Astrocyte (in vitro differentiated cells and primary cell): ENCODE measurements at regions not wholly inside any gene's neighbourhood (a gene's known extent, or its start where the extent isn't known, plus 50 kb on each side); places are given as distances from the start of the nearest gene placed in this dataset.

Experiments used
- DNase-seq: peaks from one replicate; pipeline ENCODE4 v3.0.0-alpha.2; 2010; ENCODE audit warnings: low read depth
- FAIRE-seq: peaks from 2 replicates; lab custom pipeline; 2011; peaks lifted over from hg19 to GRCh38; lab: Jason Lieb, UNC
- H2AFZ ChIP-seq: 2 replicates; pipeline ENCODE4 v1.6.0; 2012; ENCODE audit warnings: low read depth, low read length, inconsistent platforms
- H3K27ac ChIP-seq: 2 replicates; pipeline ENCODE4 v1.5.1; 2011; ENCODE audit warnings: low read depth, low read length, inconsistent platforms
- H3K27me3 ChIP-seq: 2 replicates; pipeline ENCODE4 v1.6.0; 2011; ENCODE audit warnings: low read length, inconsistent platforms; ENCODE audit not compliant: insufficient read depth
- H3K36me3 ChIP-seq: 2 replicates; pipeline ENCODE4 v1.5.1; 2011; ENCODE audit warnings: low read length, inconsistent platforms; ENCODE audit not compliant: insufficient read depth
- H3K4me1 ChIP-seq: 2 replicates; pipeline ENCODE4 v1.5.1; 2011; ENCODE audit warnings: low read length, inconsistent platforms; ENCODE audit not compliant: insufficient read depth
- H3K4me2 ChIP-seq: 2 replicates; pipeline ENCODE4 v1.6.0; 2012; ENCODE audit warnings: low read length, inconsistent platforms
- H3K4me3 ChIP-seq: 2 replicates; pipeline ENCODE4 v1.5.1; 2011; ENCODE audit warnings: low read depth, mild to moderate bottlenecking, low read length, inconsistent platforms; ENCODE audit not compliant: insufficient read depth
- H3K79me2 ChIP-seq: 2 replicates; pipeline ENCODE4 v1.6.0; 2012; ENCODE audit warnings: mild to moderate bottlenecking, low read length, inconsistent platforms; ENCODE audit not compliant: insufficient read depth
- H3K9ac ChIP-seq: 2 replicates; pipeline ENCODE4 v1.6.0; 2012; ENCODE audit warnings: mild to moderate bottlenecking, low read length, inconsistent platforms
- H3K9me3 ChIP-seq: 2 replicates; pipeline ENCODE4 v1.5.1; 2012; ENCODE audit warnings: low read depth, mild to moderate bottlenecking, low read length, inconsistent platforms; ENCODE audit not compliant: insufficient read depth
- H4K20me1 ChIP-seq: 2 replicates; pipeline ENCODE4 v1.6.0; 2012; ENCODE audit warnings: low read length, inconsistent platforms; ENCODE audit not compliant: insufficient read depth
- H3K27ac Mint-ChIP-seq: one replicate; pipeline ENCODE4 v1.8.0; 2021; ENCODE audit warnings: mild to moderate bottlenecking, mixed read lengths; ENCODE audit not compliant: unreplicated experiment
- H3K27me3 Mint-ChIP-seq: one replicate; pipeline ENCODE4 v1.8.0; 2021; ENCODE audit warnings: low read depth, mixed read lengths; ENCODE audit not compliant: unreplicated experiment
- H3K36me3 Mint-ChIP-seq: one replicate; pipeline ENCODE4 v1.8.0; 2021; ENCODE audit warnings: low read depth, mixed read lengths; ENCODE audit not compliant: unreplicated experiment
- H3K4me1 Mint-ChIP-seq: one replicate; pipeline ENCODE4 v1.8.0; 2021; ENCODE audit warnings: low read depth, mixed read lengths; ENCODE audit not compliant: unreplicated experiment
- H3K4me3 Mint-ChIP-seq: one replicate; pipeline ENCODE4 v1.8.0; 2021; ENCODE audit warnings: mild to moderate bottlenecking, moderate library complexity, mixed read lengths; ENCODE audit not compliant: unreplicated experiment
- H3K9me3 Mint-ChIP-seq: one replicate; pipeline ENCODE4 v1.8.0; 2021; ENCODE audit warnings: mild to moderate bottlenecking, mixed read lengths; ENCODE audit not compliant: unreplicated experiment
- EZH2 ChIP-seq: IDR thresholded peaks from 2 replicates; pipeline ENCODE4 v1.6.1; 2012; ENCODE audit warnings: mild to moderate bottlenecking, low read length, inconsistent platforms; ENCODE audit not compliant: insufficient read depth
- TF ChIP-seq, protein P1 (sequence below): IDR thresholded peaks from 2 replicates; pipeline ENCODE4 v1.5.1; 2011; ENCODE audit warnings: low read depth, mild to moderate bottlenecking, inconsistent platforms, low read length, moderate library complexity; ENCODE audit not compliant: insufficient read depth

DNA sequence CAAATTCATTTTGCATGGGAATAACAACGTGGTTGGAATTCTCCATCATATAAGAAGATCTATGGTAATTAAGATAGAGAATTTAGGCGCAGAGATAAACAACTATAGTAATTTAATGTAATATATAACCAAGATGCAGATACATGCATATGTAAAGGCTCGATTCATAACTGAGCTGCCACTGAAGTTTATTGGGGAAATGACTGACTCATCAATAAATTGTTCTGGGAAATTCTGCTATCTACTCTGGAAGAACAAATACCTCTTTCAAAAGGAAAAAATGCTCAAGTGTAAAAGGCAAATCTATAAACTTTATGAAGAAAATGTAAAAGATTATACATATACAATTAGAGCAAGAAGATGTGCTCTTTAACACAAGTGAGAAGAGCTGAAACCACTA, 596.4 kb downstream of the MMUT start:
- no peaks in the 10 kb centered on the region for H3K36me3 ChIP-seq
- no peak overlapping the region for H3K4me2 ChIP-seq
- no peak for TF ChIP-seq EZH2
- TF ChIP-seq, protein P1, sequence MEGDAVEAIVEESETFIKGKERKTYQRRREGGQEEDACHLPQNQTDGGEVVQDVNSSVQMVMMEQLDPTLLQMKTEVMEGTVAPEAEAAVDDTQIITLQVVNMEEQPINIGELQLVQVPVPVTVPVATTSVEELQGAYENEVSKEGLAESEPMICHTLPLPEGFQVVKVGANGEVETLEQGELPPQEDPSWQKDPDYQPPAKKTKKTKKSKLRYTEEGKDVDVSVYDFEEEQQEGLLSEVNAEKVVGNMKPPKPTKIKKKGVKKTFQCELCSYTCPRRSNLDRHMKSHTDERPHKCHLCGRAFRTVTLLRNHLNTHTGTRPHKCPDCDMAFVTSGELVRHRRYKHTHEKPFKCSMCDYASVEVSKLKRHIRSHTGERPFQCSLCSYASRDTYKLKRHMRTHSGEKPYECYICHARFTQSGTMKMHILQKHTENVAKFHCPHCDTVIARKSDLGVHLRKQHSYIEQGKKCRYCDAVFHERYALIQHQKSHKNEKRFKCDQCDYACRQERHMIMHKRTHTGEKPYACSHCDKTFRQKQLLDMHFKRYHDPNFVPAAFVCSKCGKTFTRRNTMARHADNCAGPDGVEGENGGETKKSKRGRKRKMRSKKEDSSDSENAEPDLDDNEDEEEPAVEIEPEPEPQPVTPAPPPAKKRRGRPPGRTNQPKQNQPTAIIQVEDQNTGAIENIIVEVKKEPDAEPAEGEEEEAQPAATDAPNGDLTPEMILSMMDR: no peak
- H3K4me1 ChIP-seq: no peaks in the 10 kb centered on the region
- no peak overlapping the region for H2AFZ ChIP-seq
- no peaks in the 10 kb centered on the region for H3K79me2 ChIP-seq
- H3K27ac ChIP-seq: no peak overlapping the region
- Mint-ChIP-seq H3K9me3 (no peaks in the 10 kb centered on the region), H3K36me3 (no peaks in the 10 kb centered on the region), H3K27me3 (no peaks in the 10 kb centered on the region), H3K4me1 (peaks cover 6% of the 10 kb centered on the region), H3K27ac (no peak overlapping the region), H3K4me3 (no peak overlapping the region)
- no peak for FAIRE-seq
- H3K27me3 ChIP-seq: no peaks in the 10 kb centered on the region
- H3K9ac ChIP-seq: no peak overlapping the region
- H3K9me3 ChIP-seq: no peaks in the 10 kb centered on the region
- H4K20me1 ChIP-seq: no peaks in the 10 kb centered on the region
- H3K4me3 ChIP-seq: no peak overlapping the region
- DNase-seq: no peak

DNA sequence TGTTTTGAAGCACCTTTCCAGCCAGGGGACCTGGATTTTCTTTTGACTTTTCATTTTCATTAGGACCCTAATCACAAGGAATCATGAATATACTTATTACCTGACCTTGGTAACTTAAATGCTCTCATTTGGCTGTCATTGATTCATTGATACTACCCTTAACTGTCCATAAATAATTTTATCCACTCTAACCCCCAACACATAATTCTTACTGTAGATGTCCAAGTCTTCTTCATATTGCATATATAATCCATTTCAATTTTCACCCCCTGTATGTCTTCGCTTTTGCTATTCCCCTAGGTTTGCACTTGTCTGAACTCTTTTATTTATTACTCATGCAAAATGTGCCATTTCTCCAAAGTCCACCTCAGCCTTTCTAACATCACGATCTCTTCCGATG, 602.9 kb downstream of the MMUT start:
- Mint-ChIP-seq H3K4me1 (peaks cover 6% of the 10 kb centered on the region), H3K27ac (no peak overlapping the region), H3K27me3 (peaks cover 2% of the 10 kb centered on the region), H3K36me3 (no peaks in the 10 kb centered on the region), H3K9me3 (no peaks in the 10 kb centered on the region), H3K4me3 (no peak overlapping the region)
- H3K4me2 ChIP-seq: no peak overlapping the region
- no peak for TF ChIP-seq EZH2
- TF ChIP-seq, protein P1: no peak
- no peaks in the 10 kb centered on the region for H3K9me3 ChIP-seq
- no peak overlapping the region for H2AFZ ChIP-seq
- FAIRE-seq (no peak), DNase-seq (no peak)
- no peak overlapping the region for H3K4me3 ChIP-seq
- no peak overlapping the region for H3K9ac ChIP-seq
- no peaks in the 10 kb centered on the region for H3K79me2 ChIP-seq
- no peaks in the 10 kb centered on the region for H4K20me1 ChIP-seq
- H3K36me3 ChIP-seq: no peaks in the 10 kb centered on the region
- H3K27me3 ChIP-seq: no peaks in the 10 kb centered on the region
- no peak overlapping the region for H3K27ac ChIP-seq
- H3K4me1 ChIP-seq: no peaks in the 10 kb centered on the region

DNA sequence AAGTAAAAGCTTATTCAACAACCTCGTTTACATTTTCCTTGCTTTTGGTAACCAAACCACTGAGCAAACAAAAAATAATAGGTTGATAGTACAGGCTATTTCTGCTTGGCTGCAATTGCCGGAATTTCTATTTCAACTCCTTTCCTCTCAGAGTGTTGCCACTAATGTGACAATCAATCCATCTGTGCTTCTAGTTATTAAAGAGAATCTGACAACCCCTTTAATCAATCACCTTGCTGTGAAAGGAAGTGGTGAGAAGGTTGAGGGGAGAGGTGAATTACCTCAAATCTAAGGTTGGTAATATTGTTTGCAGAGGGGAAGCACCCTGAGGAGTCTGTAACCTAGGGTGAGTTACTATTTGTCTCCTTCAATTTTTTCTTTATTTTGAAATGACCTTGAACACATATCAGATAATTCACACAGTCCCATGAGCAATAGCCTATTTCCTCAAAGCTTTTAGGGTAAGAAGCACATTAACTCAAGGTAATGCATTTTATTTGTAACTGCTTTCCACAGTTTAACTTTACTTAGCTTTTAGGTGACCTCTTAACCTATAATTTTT, 603.4 kb downstream of the MMUT start:
- H3K4me2 ChIP-seq: no peak overlapping the region
- H3K9ac ChIP-seq: no peak overlapping the region
- H3K27ac Mint-ChIP-seq: no peak overlapping the region
- DNase-seq (no peak), FAIRE-seq (no peak)
- no peak overlapping the region for H3K4me3 Mint-ChIP-seq
- H3K4me3 ChIP-seq: no peak overlapping the region
- H3K27me3 Mint-ChIP-seq: peaks cover 2% of the 10 kb centered on the region
- H3K4me1 Mint-ChIP-seq: peaks cover 4% of the 10 kb centered on the region
- no peak for TF ChIP-seq EZH2
- TF ChIP-seq, protein P1: no peak
- no peaks in the 10 kb centered on the region for H3K9me3 ChIP-seq
- no peaks in the 10 kb centered on the region for H3K36me3 Mint-ChIP-seq
- H3K79me2 ChIP-seq: no peaks in the 10 kb centered on the region
- no peaks in the 10 kb centered on the region for H3K36me3 ChIP-seq
- no peak overlapping the region for H3K27ac ChIP-seq
- H3K4me1 ChIP-seq: no peaks in the 10 kb centered on the region
- H3K27me3 ChIP-seq: no peaks in the 10 kb centered on the region
- H3K9me3 Mint-ChIP-seq: no peaks in the 10 kb centered on the region
- no peak overlapping the region for H2AFZ ChIP-seq
- no peaks in the 10 kb centered on the region for H4K20me1 ChIP-seq
